C4-2B (cell line): ENCODE measurements at regions not wholly inside any gene's neighbourhood (a gene's known extent, or its start where the extent isn't known, plus 50 kb on each side); places are given as distances from the start of the nearest gene placed in this dataset.

Experiments
- CTCF ChIP-seq: fragments of 450-650 bp; conservative IDR thresholded peaks from 2 replicates; pipeline ENCODE4 v1.5.1; 2017; ENCODE audit warnings: mild to moderate bottlenecking
- ZFX ChIP-seq: fragments of 450-650 bp; IDR thresholded peaks from 2 replicates; pipeline ENCODE4 v1.6.1; 2017

- TF ChIP-seq ZFX, result no peak
- TF ChIP-seq CTCF, result no peak
Measured at GRCh38 chr13:88948501-88948900, 1277.3 kb downstream of the SLITRK5 start.
